ENCODE measurements at regions not wholly inside any gene's neighbourhood (a gene's known extent, or its start where the extent isn't known, plus 50 kb on each side); places are given as distances from the start of the nearest gene placed in this dataset.
"Not testable (repeated sequence)": the region's sequence is repeated elsewhere in the genome, so short reads cannot be mapped to it uniquely, and the experiment has no call there.

GRCh38 chr4:107354304-107354703 is 318.2 kb upstream of the DKK2 start:
- peak; percentile 65 for TF ChIP-seq CTCF (IDR thresholded peaks at IDR 0.05; ENCODE audit: low read depth, low read length)
- H3K4me3 ChIP-seq (ENCODE audit: low read depth, low read length); H3K27me3 ChIP-seq; H3K4me1 ChIP-seq; H3K9me3 ChIP-seq; H3K36me3 ChIP-seq: not testable (repeated sequence)
- DNase-seq: peak; percentile 73

- Histone ChIP-seq H3K4me3 (ENCODE audit: low read depth, low read length) (no peak overlapping the region), H3K9me3 (no peaks in the 10 kb centered on the region), H3K4me1 (no peaks in the 10 kb centered on the region; the same call in none of the 2 replicates), H3K36me3 (no peaks in the 10 kb centered on the region), H3K27me3 (no peaks in the 10 kb centered on the region)
- DNase-seq: no peak
- TF ChIP-seq CTCF (IDR thresholded peaks at IDR 0.05; ENCODE audit: low read depth, low read length): no peak
Measured at GRCh38 chr4:107351196-107351595, 315.1 kb upstream of the DKK2 start.

GRCh38 chr4:107349732-107350131 is 313.6 kb upstream of the DKK2 start:
- Histone ChIP-seq H3K4me1 (no peaks in the 10 kb centered on the region; the same call in none of the 2 replicates), H3K27me3 (no peaks in the 10 kb centered on the region), H3K36me3 (no peaks in the 10 kb centered on the region), H3K4me3 (ENCODE audit: low read depth, low read length) (no peak overlapping the region), H3K9me3 (no peaks in the 10 kb centered on the region)
- no peak for DNase-seq
- no peak for TF ChIP-seq CTCF (IDR thresholded peaks at IDR 0.05; ENCODE audit: low read depth, low read length)

- H3K9me3 ChIP-seq: no peaks in the 10 kb centered on the region
- no peak for TF ChIP-seq CTCF (IDR thresholded peaks at IDR 0.05; ENCODE audit: low read depth, low read length)
- H3K36me3 ChIP-seq: no peaks in the 10 kb centered on the region
- H3K4me1 ChIP-seq: no peaks in the 10 kb centered on the region; the same call in none of the 2 replicates
- H3K27me3 ChIP-seq: no peaks in the 10 kb centered on the region
- no peak overlapping the region for H3K4me3 ChIP-seq (ENCODE audit: low read depth, low read length)
- peak; percentile 74 for DNase-seq
Measured at GRCh38 chr4:107349266-107349665, 313.2 kb upstream of the DKK2 start.

- H3K9me3 ChIP-seq: no peaks in the 10 kb centered on the region
- no peak for TF ChIP-seq CTCF (IDR thresholded peaks at IDR 0.05; ENCODE audit: low read depth, low read length)
- no peaks in the 10 kb centered on the region for H3K27me3 ChIP-seq
- H3K4me1 ChIP-seq: no peaks in the 10 kb centered on the region; the same call in none of the 2 replicates
- H3K36me3 ChIP-seq: no peaks in the 10 kb centered on the region
- H3K4me3 ChIP-seq (ENCODE audit: low read depth, low read length): no peak overlapping the region
- no peak for DNase-seq
Measured at GRCh38 chr4:107348188-107349050, 312.3 kb upstream of the DKK2 start.

- Histone ChIP-seq H3K36me3 (no peaks in the 10 kb centered on the region), H3K27me3 (no peaks in the 10 kb centered on the region), H3K4me1 (peaks cover 7% of the 10 kb centered on the region), H3K9me3 (no peaks in the 10 kb centered on the region), H3K4me3 (ENCODE audit: low read depth, low read length) (no peak overlapping the region)
- no peak for DNase-seq
- TF ChIP-seq CTCF (IDR thresholded peaks at IDR 0.05; ENCODE audit: low read depth, low read length): no peak
Measured at GRCh38 chr4:107333518-107333917, 297.4 kb upstream of the DKK2 start.

- H3K4me3 ChIP-seq (ENCODE audit: low read depth, low read length); H3K27me3 ChIP-seq; H3K36me3 ChIP-seq; H3K9me3 ChIP-seq; DNase-seq; H3K4me1 ChIP-seq: not testable (repeated sequence)
Measured at GRCh38 chr4:107332656-107333055, 296.5 kb upstream of the DKK2 start.

Measured in BE2C (cell line).